ENCODE measurements at regions not wholly inside any gene's neighbourhood (a gene's known extent, or its start where the extent isn't known, plus 50 kb on each side); places are given as distances from the start of the nearest gene placed in this dataset.
"Not testable (repeated sequence)": the region's sequence is repeated elsewhere in the genome, so short reads cannot be mapped to it uniquely, and the experiment has no call there.

GRCh38 chr3:126288314-126288713, 68.9 kb downstream of the KLF15 start:
- Mint-ChIP-seq H3K4me1 (ENCODE audit: unreplicated experiment) (peaks cover 16% of the 10 kb centered on the region), H3K9me3 (ENCODE audit: unreplicated experiment) (no peaks in the 10 kb centered on the region), H3K4me3 (ENCODE audit: unreplicated experiment) (no peak overlapping the region), H3K36me3 (ENCODE audit: unreplicated experiment) (no peaks in the 10 kb centered on the region), H3K27ac (ENCODE audit: unreplicated experiment) (no peak overlapping the region), H3K27me3 (ENCODE audit: unreplicated experiment) (peaks cover 19% of the 10 kb centered on the region)
- TF ChIP-seq CTCF (IDR thresholded peaks at IDR 0.05): no peak
- peak; percentile 83 for DNase-seq (ENCODE audit: extremely low spot score, unreplicated experiment)

- Mint-ChIP-seq H3K27ac (ENCODE audit: unreplicated experiment) (peak overlapping the region; percentile 63), H3K9me3 (ENCODE audit: unreplicated experiment) (no peaks in the 10 kb centered on the region), H3K4me1 (ENCODE audit: unreplicated experiment) (peaks cover 16% of the 10 kb centered on the region), H3K4me3 (ENCODE audit: unreplicated experiment) (peak overlapping the region; percentile 65), H3K27me3 (ENCODE audit: unreplicated experiment) (peaks cover 19% of the 10 kb centered on the region), H3K36me3 (ENCODE audit: unreplicated experiment) (no peaks in the 10 kb centered on the region)
- TF ChIP-seq CTCF (IDR thresholded peaks at IDR 0.05): no peak
- peak; percentile 87 for DNase-seq (ENCODE audit: extremely low spot score, unreplicated experiment)
Measured at GRCh38 chr3:126287536-126288241, 69.5 kb downstream of the KLF15 start.

GRCh38 chr3:126287171-126287535, 70.1 kb downstream of the KLF15 start:
- H3K4me1 Mint-ChIP-seq (ENCODE audit: unreplicated experiment): peaks cover 16% of the 10 kb centered on the region
- no peak for DNase-seq (ENCODE audit: extremely low spot score, unreplicated experiment)
- no peaks in the 10 kb centered on the region for H3K9me3 Mint-ChIP-seq (ENCODE audit: unreplicated experiment)
- H3K4me3 Mint-ChIP-seq (ENCODE audit: unreplicated experiment): peak overlapping the region; percentile 65
- no peaks in the 10 kb centered on the region for H3K36me3 Mint-ChIP-seq (ENCODE audit: unreplicated experiment)
- H3K27me3 Mint-ChIP-seq (ENCODE audit: unreplicated experiment): peaks cover 19% of the 10 kb centered on the region
- no peak for TF ChIP-seq CTCF (IDR thresholded peaks at IDR 0.05)
- peak overlapping the region; percentile 63 for H3K27ac Mint-ChIP-seq (ENCODE audit: unreplicated experiment)

GRCh38 chr3:126285369-126285768, 71.8 kb downstream of the KLF15 start:
- TF ChIP-seq CTCF (IDR thresholded peaks at IDR 0.05): no peak
- Mint-ChIP-seq H3K27ac (ENCODE audit: unreplicated experiment) (no peak overlapping the region), H3K27me3 (ENCODE audit: unreplicated experiment) (peaks cover 13% of the 10 kb centered on the region), H3K4me1 (ENCODE audit: unreplicated experiment) (peaks cover 16% of the 10 kb centered on the region), H3K9me3 (ENCODE audit: unreplicated experiment) (no peaks in the 10 kb centered on the region), H3K36me3 (ENCODE audit: unreplicated experiment) (no peaks in the 10 kb centered on the region), H3K4me3 (ENCODE audit: unreplicated experiment) (no peak overlapping the region)
- DNase-seq (ENCODE audit: extremely low spot score, unreplicated experiment): no peak

GRCh38 chr3:126284258-126284904, 72.8 kb downstream of the KLF15 start:
- no peak for TF ChIP-seq CTCF (IDR thresholded peaks at IDR 0.05)
- Mint-ChIP-seq H3K4me3 (ENCODE audit: unreplicated experiment) (no peak overlapping the region), H3K4me1 (ENCODE audit: unreplicated experiment) (peaks cover 16% of the 10 kb centered on the region), H3K9me3 (ENCODE audit: unreplicated experiment) (no peaks in the 10 kb centered on the region), H3K27me3 (ENCODE audit: unreplicated experiment) (peaks cover 6% of the 10 kb centered on the region), H3K27ac (ENCODE audit: unreplicated experiment) (no peak overlapping the region), H3K36me3 (ENCODE audit: unreplicated experiment) (no peaks in the 10 kb centered on the region)
- peak; percentile 21 for DNase-seq (ENCODE audit: extremely low spot score, unreplicated experiment)

- not testable (repeated sequence) for DNase-seq (ENCODE audit: extremely low spot score, unreplicated experiment); H3K4me3 Mint-ChIP-seq (ENCODE audit: unreplicated experiment); H3K27ac Mint-ChIP-seq (ENCODE audit: unreplicated experiment); H3K27me3 Mint-ChIP-seq (ENCODE audit: unreplicated experiment); H3K9me3 Mint-ChIP-seq (ENCODE audit: unreplicated experiment); H3K36me3 Mint-ChIP-seq (ENCODE audit: unreplicated experiment)
- peaks cover 16% of the 10 kb centered on the region for H3K4me1 Mint-ChIP-seq (ENCODE audit: unreplicated experiment)
Measured at GRCh38 chr3:126283651-126284050, 73.6 kb downstream of the KLF15 start.

Data from osteocyte (in vitro differentiated cells).